ENCODE measurements at regions not wholly inside any gene's neighbourhood (a gene's known extent, or its start where the extent isn't known, plus 50 kb on each side); places are given as distances from the start of the nearest gene placed in this dataset.

DNA sequence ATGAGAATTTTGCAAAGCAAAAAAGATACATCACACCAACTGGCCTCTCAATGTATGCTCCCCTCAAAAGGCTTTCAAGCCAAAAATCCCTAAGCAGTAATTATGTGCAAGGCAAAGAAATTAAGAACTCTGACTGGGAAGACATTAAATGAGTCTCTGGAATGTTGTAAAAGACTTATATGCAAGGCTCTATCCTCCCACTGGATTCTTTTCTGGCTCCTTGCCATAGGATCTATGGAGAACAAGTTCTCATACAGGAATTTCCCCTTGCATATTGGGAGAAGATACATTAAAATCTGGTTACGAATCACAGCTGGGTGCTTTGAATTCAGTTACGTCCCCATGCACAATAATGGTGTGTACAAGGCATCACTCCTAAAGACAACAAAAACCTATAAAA is 73.4 kb upstream of the ATL2 start:
- DNase-seq (ENCODE audit: low spot score), result no peak

DNA sequence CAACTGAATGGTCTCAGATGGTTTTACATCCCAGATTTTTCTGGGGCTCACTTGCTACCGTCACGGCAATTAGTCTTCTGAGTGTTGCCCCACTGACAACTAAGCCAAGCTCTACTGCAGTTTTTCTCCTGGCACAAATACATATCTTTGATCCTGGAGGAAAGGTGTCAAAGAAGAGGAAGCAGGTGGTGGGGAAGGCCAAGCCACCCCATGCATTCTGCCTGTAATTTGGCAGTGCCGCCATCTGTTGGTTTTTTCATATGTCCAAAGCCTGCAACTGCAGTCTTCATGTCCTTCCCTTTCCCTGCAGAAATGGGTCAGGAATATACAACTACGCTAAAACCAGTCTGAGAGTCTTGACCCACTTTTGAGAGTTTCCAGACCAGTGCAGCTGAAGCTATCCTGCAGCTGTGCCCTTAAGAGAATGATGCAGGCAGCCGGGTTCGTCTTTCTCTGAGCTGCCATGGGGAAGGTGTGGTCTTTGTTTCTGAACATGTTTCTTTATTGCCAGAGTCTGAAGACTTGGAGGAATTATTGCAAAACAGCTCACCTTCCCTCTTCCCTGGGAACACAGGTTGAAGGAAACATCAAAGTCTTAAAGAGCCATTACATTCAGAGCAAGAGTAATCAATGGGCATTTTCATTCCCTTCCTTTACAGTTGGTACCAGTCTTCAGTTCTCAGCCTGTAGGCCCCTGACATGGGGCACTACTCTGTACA is 71.8 kb upstream of the ATL2 start:
- no peak for DNase-seq (ENCODE audit: low spot score)

DNA sequence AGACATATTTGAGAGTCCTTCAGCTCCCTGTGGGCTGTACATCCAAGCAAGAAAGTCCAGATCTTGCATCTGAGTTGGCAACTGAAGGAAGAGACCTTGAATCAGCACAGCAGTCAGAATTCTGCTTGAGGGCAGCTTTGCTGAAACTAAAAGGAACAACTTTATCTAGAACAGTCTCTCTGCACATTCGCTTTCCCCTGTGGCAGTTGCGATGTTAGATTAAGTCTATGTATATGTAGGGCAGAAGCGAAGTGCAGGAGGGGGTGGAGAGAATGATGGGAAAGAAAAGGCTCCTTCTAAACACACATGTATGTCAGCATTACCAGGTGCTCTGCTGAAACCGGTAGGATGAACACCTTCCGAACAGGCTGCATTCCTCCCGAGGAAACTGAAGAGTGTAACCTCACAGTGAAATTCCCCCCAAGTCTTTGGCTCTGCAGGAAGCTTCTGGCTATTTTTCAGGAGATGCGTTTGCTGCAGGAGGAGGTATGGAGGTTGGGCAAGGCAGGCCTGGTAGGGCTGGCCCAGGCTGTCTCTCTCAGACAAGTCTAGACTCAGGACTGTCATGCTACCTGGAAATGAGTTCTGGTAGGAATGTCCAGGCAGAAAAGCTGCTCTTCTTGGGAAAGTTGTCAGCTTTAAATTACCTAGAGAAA is 70.0 kb upstream of the ATL2 start:
- DNase-seq (ENCODE audit: low spot score), result no peak

DNA sequence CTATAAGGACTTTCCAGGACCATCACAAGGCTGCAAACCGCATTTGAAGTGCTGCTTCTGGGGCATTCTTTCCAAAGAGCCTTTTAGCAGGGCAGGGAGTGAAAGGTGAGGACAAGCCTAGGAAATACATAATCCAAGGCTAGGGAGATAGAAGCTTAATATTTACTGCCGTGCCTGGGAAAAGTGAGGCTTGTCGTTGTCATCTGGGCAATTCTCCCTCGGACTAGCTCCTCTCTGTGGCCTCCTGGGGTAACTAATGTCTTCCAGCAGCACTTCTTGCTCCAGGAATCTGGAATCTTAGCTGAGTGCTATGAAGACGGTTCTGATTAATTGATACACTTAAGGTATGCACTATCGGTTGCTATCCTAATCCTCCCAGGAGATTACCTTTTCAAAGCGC is 69.3 kb upstream of the ATL2 start:
- DNase-seq (ENCODE audit: low spot score), result peak; percentile 21

DNA sequence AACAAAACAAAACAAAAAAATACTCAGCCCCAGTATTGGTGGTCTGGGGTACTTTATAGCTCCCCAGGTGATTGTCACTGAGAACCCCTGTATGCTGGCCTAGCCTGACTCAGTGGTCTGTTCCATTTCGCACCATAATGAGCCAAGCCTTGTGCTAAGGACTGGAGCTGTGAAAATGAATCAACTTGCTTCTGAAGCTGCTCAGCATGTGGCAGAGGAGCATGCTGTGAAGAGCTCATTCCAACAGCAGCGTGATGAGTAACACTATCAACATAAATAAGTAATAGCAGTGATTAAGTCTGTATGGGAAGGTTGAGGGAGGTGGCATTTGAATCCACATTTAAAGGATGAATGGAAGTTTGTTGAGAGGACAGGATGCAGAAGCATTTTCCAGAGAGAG is 67.2 kb upstream of the ATL2 start:
- DNase-seq (ENCODE audit: low spot score), result no peak

DNA sequence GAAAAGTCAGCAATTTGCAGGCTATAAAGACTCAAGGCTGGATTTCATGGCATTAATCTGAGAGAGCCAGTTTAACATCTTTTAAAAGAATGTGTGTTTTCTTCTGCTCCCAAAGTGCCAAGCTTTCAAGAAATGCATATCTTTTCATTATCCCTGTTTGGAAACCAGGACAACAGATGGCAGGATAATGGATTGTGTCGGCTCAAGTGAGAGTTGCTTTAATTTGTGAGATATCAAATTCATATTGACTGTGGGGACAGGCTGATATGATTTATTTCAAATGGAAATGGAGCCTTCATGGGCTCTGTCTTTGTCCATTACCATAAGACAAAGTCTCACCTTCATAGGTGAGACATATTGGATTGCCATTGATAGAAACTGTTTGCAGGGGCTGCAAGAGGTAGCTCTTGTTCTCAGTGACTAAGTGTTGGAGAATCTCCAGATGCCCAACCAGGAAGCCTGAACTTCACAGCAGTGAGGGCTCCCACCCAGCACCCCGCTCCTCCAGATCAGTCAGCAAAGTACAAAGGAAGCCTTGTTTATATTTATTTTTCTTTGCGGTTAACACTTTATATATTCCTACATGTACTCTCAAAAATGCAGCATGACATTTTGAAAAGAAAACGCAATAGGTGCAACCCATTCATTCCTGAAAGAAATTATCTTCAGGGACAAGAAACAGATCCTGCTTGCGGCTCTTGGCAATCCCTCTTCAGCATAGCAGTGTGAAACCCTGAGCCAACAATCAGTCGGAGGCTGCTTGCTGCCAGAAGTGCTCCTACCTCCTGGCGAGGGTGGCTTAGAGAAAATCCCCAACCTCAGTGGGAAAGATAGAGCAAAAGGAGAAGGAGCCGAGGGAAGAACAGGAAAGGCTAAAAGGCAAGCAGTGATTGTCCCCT is 65.8 kb upstream of the ATL2 start:
- no peak for DNase-seq (ENCODE audit: low spot score)

DNA sequence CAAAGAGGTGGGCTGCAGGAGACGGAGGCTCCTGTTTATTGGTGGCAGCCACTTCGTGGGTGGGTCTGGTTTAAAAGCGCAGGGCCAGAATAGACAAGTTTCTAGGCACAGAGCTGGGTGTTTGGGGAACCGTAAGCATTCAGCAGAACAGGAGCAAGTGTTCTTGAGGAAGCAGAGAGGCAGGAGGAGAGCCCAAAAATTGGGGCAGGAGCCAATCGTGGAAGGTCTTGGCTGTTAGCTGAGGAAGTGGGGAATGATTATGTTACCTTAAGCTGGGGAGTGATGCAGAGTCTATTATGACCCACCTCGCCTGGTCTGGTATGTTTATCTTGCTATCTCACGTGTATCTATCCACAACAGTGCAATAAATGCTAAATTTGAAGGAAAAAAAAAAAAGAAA is 64.3 kb upstream of the ATL2 start:
- no peak for DNase-seq (ENCODE audit: low spot score)

DNA sequence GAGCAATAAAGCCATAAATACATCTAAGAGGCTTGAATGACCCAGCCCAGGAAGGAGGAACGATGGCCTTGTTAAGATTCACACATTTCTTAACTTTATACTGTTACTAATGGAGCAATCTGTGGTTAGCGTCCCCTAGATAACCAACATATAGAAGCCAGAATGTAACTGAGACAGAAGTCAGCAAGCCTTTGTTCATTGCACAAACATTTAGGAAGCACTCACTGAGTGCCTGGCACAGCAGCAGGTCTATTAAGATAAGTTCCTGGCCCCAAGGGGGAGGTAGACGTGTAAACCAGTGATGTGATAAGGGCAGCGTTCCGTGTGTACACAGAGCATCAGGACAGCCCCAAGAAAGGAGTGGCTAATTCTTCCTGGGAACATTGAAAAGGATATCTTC is 63.6 kb upstream of the ATL2 start:
- no peak for DNase-seq (ENCODE audit: low spot score)

DNA sequence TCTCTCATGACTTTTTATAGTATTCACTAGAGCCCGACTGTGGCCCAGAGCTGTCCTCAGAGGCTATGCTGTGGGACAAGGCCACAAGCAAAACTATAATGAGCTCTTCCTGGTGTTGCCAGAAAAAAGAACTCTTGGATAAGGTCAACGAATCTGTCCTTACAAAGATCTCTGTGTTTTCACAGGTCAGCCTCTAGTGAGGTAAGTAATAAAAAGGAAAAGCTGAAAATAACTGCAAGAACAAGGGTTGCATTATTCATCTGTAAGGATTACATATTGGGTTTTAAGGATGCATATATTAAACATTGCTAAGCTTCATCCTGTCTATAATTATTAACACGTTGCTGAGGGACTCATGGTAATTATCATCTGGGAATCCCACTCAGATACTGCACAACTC is 62.8 kb upstream of the ATL2 start:
- DNase-seq (ENCODE audit: low spot score), result no peak

DNA sequence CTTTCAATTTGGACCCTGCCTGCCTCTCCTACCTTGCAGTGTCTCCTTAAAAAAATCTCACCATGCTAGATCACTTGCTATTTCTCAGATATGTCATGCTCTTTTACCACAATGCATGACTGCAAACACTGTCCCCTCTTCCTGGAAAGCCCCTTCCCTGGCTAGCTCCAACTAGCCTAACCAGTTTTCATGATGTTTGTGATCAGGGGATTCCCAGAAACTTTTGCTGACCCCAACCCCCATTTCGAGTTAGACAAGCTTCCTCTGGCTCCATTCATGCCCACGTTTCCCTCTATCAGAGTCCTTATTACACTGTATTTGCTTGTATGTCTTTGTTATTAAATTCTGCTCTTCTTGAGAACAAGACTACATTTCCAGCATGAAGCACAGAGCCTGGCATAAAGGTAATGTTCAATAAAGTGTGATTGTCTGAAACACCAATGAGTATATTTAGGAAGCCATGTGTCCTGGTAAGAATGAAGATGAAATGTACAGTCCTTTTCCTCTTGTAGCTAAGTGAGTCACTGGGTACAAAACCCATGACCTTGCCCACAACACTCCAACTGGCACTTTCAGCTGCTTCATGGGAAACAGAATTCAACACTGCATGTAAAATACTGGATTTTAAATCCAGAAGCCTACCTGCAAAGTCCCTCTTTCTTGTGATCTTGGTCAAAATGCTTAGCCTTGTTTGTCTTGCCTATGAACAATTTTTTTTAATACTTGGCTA is 62.0 kb upstream of the ATL2 start:
- no peak for DNase-seq (ENCODE audit: low spot score)

DNA sequence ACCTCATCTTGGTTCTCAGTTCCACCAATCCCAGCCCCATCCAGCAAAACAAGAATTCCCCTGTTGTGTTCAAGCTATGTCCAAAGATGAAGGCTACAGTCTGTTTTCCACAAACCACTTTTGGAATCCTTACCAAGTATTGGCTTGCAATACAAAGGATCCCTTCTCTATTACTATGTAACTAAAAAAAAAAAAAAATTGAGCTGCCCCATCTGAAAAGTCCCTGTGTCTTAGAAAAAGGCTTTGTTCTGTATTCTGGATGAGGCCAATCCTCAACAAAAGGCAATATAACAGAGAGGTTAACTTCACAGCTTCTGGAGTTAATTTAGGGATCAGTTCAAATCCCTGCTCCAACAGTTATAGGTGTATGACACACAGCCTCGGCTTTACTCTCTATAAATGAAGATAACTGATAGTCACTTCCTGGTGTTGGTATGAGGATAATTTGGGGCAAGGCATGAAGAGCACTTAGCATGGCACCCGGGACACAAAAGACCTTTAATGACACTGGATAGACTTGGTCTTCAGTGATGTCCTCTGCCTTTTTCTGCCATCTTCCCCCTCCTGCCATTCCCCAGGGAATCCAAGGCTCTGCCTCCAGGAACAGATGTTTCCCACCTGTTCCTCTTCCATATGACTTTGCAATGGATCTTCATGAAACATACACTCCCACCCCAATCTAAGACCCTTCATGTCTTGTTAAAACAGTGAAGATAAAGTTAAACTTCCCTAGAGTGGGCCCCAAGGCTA is 61.2 kb upstream of the ATL2 start:
- no peak for DNase-seq (ENCODE audit: low spot score)

DNA sequence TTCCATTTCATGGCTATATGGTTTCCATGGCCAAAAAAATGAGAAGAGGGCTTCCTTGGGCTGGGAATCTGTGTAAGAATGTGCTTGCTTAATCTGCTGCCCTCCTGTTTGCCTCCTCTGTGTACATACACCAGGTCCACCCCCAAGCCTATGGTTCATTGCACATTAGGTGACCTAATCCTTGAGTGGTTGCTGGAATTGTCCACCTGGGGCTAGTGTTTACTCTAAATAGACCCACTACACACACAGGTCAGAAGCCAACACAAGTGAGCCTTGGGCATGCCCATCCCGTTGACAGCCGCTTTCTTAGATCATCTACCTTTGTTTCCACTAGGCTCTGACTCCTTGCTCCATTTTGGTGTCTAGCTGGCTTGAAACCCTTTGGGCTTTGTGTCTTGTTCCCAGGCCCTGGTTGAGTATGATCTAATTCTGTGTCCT is 59.2 kb upstream of the ATL2 start:
- no peak for DNase-seq (ENCODE audit: low spot score)

DNA sequence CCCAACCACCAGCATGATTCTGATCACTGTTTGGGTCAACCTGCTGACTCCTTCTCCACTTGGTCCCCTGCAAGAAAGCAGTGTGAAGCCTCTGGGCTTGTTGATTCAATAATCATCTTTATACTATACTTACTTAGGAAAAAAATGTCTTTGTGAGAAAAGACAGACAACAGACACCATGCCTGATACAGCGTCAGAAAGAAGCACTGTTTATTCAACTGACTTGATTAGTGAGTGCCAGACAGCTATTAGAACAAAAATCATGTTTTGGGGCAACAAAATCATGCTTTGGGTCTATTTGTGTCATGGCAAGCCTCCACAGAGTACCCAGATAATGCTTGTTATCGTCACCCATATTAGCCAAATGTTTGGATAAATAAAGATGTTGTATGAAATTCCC is 58.7 kb upstream of the ATL2 start:
- no peak for DNase-seq (ENCODE audit: low spot score)

DNA sequence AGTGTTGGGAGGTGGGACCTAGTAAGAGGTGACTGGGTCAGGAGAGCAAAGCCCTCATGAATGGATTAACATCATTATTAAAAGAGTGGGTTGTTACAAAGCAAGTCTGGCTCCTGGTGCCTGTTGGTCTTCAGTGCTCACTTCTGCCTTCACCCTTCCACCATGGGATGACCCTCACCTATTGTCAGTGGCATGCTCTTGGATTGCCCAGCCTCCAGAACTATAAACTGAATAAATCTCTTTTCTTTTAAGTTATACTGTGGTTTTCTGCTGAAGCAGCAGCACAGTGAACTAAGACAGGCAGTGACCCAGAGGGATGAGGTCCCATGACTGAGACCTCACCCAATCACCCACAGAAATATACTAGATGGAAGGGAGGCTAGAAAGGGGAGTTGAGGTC is 57.5 kb upstream of the ATL2 start:
- no peak for DNase-seq (ENCODE audit: low spot score)

DNA sequence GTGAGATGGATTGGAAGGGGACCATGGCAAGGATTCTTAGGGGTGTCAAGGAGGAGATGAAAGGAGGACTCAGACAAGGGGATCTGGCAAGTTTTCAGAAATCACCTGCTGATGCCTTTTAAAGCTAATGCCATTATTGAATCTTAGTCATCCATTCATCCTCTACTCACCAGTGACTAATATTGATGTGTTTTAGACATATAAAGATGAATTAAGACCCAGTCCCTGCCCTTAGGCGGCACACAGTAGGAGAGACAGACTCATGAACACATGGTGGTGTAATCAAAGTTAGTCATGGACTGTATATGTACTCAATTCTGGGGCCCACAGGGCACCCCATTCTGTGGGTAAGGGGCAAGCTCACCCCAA is 56.5 kb upstream of the ATL2 start:
- no peak for DNase-seq (ENCODE audit: low spot score)

DNA sequence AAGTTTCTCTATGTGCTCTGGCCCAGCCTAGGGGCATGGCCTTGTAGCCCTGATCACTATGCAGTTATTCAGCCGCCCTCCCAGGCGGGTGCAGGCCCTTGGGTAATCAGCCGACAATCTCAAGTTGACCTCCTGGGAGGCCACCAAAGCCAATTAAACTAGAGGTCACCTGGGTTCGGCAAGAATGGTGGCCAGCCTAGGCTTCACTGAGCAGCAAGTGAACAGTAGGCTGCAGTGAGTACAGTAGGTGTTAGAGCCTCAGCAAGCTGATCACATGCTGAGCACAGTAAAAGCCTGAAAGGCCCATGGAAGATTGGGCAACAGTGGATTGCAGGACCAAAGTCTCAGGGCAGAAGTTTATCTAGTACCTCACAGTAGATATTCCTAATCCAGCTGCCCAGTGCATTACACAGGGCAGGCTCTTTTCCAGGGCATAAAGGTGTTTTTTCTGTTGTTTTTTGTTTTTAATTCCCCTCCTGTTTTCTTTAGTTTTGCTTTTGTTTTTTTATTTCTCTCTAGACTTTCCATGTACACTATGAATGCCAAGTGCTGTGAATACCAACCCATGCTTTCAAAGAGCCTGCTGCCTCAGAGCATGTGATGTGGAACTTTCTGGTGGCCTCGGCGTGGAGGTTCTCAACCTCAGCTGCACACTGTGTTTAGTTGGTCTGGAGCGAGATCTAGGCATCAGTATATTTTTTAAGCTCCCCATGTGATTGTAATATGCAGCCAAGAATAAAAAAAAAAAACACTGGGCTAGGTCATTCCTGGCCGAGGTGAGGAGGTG is 55.9 kb upstream of the ATL2 start:
- DNase-seq (ENCODE audit: low spot score), result no peak

DNA sequence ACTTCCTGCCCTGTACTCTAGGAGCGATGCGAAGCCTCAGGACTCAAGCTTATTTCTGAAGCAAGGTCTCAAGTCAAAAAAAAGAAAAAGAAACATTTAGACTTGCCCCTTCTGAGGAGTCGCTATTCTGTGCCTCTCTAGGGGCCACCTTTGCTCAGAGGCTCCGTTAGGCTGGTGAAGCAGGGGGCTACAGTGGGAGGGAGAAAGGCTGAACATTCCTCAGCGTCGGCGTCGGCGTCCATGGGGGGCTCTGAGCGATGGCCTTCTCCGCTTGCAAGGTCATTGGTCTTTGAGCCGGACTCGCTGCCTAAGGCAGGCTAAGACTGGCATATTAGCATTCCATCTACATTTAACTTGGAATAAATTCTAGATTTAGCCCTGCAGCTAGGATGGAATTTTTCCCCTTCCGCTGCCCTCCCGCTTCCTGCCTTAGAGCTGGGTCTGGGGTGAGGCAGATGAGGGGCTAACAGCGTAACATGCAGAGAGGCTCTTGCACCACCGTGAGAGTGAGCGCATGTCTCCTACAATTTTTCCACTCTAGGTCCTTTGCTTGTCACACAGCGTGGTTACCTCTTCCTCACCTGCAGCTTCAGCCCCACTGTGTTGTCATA is 53.6 kb upstream of the ATL2 start:
- DNase-seq (ENCODE audit: low spot score), result no peak

DNA sequence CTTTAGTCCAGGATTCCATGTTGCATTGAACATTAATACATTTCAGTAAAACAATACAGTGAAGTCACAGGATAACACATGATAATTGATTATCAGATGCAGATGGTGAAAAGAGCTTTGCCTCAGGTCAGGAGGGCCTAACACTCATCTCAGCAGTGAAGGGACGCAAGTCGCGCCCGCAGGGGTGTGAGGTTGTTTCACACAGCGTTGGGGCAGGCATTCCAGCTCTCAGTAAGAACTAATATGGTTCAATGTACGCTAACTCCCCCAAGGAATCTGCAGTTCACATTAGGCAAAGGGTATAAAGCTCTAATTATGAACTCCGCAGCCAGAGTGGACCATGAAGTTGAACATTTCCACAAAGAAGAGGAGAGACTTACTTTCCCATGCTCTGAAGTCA is 53.1 kb upstream of the ATL2 start:
- DNase-seq (ENCODE audit: low spot score), result no peak

DNA sequence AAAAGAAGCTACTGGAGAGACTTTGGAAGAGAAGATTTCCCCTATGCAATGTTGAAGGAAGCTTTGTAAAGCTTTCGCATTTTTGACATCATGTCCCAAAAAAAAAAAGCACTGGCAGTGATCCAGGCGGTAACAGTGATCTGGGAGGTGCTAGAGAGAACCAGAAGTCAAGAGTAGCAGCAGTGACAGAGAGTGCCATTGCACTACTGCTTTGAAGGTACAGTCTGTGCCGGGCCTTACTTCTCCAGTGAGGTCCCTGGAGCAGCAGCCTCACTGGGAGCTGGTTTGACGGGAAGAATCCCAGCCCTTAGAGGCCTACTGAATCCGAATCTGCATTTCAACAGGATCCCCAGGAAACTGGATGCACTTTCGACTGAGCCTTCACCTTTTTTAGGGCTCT is 50.9 kb upstream of the ATL2 start:
- no peak for DNase-seq (ENCODE audit: low spot score)

DNA sequence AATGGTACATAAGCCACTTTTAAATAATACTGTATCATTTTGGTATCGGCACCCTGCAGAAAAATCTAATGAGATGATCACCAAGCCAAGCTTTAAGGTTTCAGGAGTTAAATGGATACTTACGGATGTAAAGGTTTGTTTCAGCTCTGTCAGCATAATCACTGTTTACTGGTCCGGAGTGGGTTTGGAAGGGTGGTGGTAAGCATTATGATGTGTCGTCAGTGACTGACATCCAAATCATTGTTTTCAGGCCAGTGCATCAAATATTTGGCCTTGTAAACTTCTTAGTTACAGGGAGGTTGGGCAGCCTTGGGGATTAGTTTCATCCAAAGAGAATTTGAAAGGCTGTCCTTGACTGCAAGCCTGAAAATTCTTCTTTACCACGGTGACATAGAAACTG is 50.0 kb upstream of the ATL2 start:
- no peak for DNase-seq (ENCODE audit: low spot score)
